Panc1 (cell line): ENCODE measurements at regions not wholly inside any gene's neighbourhood (a gene's known extent, or its start where the extent isn't known, plus 50 kb on each side); places are given as distances from the start of the nearest gene placed in this dataset.

Experiments used
- CTCF ChIP-seq: fragments of 450-650 bp; IDR thresholded peaks from 2 replicates; pipeline ENCODE4 v1.5.1; 2017; ENCODE audit warnings: mild to moderate bottlenecking
- TCF7L2 ChIP-seq: IDR thresholded peaks from 2 replicates; pipeline ENCODE4 v1.6.1; 2011; ENCODE audit warnings: mild to moderate bottlenecking, low read depth, low read length, inconsistent platforms

GRCh38 chr4:12270546-12270945 is 841.9 kb upstream of the HS3ST1 start:
- TF ChIP-seq TCF7L2: no peak
- TF ChIP-seq CTCF: no peak
